Stimulated activated CD4-positive, alpha-beta T cell treated with anti-CD3 and anti-CD28 coated beads, Interleukin-1b, Interleukin-23, amount 100 ng/mL, for 24 hours (primary cell): ENCODE measurements at regions not wholly inside any gene's neighbourhood (a gene's known extent, or its start where the extent isn't known, plus 50 kb on each side); places are given as distances from the start of the nearest gene placed in this dataset.
"Not testable (repeated sequence)": the region's sequence is repeated elsewhere in the genome, so short reads cannot be mapped to it uniquely, and the experiment has no call there.

Experiments used
- DNase-seq, 4 experiments: peaks; one replicate each; pipeline ENCODE4 v3.0.0-alpha.2; 2020; ENCODE audit warnings: low read depth in 4 of 4, low spot score in 1 of 4

DNA sequence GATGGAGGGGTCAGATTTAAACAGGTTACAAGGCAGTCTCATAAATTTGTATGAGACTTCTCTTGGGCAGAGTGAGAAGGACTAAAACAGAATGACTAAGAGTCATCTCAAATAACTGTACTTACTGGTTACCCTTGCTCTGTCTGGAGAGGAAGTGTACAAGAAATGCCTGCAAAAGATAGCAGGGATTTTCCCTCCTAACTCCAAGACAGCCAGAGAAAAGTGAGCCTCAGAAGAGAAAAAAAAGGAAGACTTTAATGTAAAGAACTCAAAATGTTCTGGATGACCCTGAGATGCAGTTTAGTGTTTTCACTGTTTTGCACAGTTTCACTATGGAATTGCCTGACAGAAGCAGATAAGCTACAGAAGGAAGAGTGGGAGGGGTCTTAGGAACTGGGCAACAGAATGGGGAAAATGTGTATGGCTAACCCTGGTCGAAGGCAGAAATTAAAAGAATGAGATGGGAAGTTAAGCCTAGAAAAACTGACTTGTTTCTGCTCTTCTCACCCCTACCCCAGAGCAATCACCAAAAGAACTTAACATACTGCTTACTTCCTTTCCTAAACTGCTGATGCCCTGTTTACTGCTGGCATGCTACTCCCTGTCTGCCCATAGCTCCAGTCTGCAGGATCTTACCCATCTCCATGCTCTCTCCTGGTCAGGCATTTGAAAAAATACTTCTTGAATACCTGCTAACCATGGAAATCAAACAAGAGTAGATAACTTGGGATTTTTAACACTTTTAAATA is 98.1 kb upstream of the MARCKS start:
- DNase-seq, result no peak

DNA sequence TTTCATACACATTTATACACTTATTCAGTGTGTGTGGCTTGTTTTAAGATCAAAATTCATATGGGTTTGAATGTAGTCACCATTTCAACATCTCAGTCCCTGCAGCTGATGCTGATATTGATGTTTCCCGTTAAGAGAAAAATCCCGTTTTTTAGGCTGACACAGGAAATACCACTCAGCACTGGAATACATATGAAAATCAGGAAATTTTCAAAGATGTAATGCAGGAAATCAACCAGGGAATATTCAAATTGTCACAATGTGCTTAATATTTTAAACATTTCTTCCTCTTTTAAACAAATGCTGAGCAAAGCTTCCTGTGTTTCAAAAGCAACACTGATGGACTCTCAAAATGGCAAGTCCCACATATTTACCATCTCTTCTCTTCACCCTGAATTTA is 94.5 kb upstream of the MARCKS start:
- DNase-seq, result no peak

- DNase-seq, result no peak
Observed at GRCh38 chr6:113763311-113763766, 93.8 kb upstream of the MARCKS start.

GRCh38 chr6:113763876-113764275 is 93.3 kb upstream of the MARCKS start:
- no peak for DNase-seq

GRCh38 chr6:113765909-113766308 is 91.2 kb upstream of the MARCKS start:
- no peak for DNase-seq

DNA sequence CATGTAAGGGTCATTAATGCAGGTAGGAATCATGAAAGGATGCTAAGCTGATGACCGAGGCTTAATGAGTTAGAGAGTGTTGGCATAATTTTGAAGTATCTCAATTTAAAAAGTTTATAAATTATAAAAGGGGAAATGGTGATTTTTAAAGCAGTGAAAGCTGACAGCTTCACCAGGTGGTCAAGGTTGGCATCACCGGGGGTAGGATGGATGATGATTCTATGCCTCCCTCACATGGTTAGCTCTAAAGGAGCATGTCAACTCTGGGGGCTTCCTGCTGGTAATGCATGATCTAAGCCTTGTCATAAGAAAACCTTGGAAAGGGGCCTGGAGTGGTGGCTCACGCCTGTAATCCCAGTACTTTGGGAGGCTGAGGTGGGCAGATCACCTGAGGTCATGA is 89.2 kb upstream of the MARCKS start:
- DNase-seq, result no peak

- no peak for DNase-seq
Observed at GRCh38 chr6:113772961-113773360, 84.2 kb upstream of the MARCKS start.

DNA sequence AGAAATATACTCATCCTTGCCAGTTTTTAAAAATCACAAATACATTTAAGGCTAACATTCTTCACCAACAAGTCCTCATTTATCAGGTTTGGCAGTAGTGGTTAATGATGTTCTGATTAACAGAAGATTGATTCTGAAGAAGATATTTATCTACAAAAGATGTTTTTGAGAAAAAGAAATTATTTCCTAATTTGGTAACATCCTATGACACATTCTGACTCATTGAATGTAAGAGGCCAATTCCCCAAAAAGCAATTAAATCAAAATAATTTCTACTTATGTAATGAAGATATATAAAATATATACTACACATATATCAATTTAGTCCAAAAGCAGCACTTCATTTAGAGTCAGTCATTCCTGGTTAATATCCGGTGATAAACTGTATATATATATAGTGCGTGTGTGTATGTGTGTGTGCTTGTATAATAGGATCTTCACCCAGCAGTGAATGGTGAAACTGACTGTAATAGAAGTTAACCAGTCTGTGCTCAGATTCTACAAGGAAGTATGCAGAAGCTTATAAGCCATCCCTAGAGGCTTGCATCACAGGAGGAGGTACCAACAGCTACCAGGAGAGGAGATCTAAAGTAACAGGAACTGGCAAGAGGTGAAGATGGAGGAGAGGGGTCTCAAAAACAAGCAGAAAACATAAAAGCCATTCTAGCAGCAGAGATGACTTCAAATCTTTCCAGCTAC is 82.9 kb upstream of the MARCKS start:
- DNase-seq, result no peak

DNA sequence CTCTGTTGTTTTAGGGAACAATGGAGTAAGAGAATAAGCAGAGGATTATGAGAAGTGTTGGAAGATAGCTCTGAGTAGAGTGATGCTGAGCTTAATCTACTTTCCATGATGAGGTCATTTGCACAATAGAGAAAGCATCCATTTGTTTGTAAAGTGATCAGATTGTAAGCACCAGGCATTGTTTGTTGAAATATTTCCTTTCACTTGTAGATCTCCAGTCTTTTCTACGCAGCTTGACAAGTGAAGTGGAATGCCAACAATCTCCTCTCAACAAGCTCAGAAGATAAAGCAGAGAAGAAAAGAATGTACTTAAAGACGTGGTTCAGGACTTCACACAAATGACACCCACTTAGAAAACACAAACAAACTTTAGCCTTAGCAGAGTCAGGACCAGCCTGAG is 80.1 kb upstream of the MARCKS start:
- no peak for DNase-seq

GRCh38 chr6:113777601-113778000 is 79.5 kb upstream of the MARCKS start:
- no peak for DNase-seq

DNA sequence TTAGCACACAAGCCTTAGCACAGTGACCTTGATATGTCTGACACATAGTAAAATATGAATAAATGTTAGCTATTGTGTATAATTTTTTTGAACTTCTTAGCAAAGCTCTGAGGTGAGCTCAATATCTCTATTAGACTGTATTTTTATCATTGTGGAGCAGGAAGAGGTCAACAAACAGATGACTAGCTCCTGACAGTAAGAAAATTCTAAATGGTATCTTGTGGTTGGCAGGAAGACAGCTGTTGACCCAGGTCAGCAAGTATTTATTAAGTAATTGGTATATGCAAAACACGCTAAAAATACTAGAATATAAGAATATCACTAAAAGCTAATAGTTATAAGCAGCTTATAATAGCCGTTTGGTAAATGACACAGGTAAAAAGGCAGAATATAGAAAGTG is 77.5 kb upstream of the MARCKS start:
- DNase-seq, result no peak

GRCh38 chr6:113782636-113783035 is 74.5 kb upstream of the MARCKS start:
- no peak for DNase-seq

DNA sequence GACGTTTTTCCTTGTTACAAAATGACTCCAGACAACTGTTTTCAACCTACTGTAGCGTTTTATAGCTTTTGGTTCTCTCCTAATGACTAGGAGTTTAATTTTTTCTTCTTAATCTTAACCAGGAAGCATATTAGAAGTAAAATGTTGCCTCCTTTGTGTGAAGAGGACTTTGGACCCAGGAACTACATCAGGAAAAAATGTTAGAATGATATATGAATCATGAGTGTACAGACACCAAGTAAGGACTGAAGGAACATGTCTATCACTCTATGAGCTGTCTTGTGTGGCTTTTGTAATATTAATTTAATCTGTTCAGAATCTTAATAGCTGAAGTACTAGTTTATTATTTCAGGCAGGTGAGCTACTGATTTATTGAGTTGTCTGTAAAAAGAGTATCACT is 71.0 kb upstream of the MARCKS start:
- DNase-seq, result no peak

GRCh38 chr6:113788586-113788985 is 68.6 kb upstream of the MARCKS start:
- DNase-seq, result no peak

DNA sequence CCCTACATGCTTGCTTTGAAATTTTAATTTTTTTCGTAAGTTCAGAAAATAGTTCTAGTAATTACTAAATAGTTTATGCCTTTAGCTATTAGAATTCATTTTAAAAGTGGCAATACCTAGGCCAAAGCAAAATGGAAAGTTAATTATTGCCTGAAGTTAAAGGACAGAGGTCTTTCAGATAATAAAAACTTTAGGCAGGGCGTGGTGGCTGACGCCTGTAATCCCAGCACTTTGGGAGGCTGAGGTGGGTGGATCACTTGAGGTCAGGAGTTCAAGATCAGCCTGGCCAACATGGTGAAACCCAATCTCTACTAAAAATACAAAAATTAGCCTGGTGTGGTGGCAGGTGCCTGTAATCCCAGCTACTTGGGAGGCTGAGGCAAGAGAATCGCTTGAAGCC is 65.9 kb upstream of the MARCKS start:
- not testable (repeated sequence) for DNase-seq

DNA sequence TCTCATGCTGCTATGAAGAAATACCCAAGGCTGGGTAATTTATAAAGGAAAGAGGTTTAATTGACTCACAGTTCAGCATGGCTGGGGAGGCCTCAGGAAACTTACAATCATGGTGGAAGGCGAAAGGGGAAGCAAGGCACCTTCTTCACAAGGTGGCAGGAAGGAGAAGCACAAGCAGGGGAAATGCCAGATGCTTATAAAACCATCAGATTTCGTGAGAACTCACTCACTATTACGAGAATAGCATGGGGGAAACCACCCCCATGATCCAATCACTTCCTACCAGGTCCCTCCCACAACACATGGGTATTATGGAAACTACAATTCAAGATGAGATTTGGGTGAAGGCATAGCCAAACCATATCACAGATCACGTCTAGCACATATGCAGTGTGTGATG is 61.8 kb upstream of the MARCKS start:
- not testable (repeated sequence) for DNase-seq

GRCh38 chr6:113796038-113796437 is 61.1 kb upstream of the MARCKS start:
- DNase-seq, result no peak

DNA sequence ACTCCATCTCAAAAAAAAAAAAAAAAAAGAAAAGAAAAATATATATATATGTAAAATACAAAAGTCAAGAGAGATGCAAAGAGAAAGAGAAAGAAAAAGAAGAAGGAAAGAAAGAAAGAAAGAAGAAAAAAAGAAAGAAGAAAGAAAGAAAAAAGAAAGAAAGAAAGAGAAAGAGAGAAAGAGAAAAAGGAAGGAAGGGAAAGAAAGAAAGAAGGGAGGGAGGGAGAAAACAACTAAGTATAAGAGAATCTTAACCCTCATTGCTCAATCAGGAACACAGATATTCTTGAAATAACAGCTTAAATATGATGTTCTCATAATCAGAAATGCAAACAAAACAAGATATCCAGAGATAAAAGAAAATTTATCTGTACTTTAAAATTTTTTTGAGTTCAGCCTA is 54.4 kb upstream of the MARCKS start:
- DNase-seq, result no peak

DNA sequence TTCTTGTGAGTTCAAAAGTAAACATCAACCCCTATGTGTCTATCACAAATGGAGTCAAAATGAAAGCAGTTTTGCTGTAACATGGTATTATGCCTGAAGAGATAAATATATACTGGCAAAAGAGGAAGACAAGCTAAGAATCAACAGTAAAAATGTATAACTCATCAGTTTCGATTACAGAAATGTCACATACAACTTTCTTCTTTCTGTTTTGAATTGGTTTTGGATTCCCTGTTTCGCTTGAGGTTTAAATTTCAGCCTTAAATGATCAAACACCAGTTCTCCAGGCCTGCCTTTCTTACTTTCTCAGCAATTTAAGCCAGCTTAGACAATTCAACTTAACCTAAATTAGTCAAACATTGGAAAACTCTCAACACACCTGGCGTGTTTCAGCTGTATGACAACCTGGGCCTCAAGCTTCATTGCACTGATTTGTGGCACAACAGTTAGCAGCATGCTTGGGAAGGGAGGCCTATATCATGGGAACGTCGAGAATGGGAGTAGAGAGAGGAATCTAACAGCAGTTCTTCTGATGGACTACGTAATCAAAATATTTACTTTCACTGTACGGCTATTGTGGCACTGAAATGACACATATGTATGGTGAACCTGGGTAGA is 51.9 kb upstream of the MARCKS start:
- no peak for DNase-seq

DNA sequence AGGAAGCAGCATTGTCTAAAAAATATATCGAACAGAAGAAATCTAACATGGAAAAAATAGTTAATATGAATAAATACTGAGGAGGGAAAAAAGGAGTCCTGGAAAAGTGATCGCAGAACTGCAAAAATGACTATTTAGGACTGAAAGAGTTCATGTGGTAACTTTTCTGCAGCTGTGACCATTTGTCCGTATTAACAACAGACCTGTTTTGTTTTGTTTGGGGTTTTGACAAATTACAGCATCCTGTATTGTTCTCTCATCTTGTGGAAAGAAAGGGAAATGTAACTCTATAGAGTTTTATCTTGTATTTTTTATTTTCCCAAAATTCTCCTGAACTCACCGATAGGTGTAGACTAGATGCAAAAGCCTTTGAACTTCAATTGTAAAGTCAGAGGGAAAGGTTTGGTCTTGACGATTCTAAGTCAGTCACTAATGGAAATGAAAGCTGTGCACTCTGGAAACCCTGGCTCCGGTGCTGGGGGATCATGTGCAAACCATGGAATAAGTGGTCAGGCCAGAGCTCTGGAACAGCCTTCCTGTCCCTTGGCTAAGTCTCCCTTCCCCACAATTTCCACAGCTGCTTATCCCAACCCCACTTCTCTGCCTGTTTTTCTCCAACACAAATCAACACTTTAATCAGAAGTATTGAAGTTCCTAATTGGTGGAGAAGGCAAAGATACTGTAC is 51.2 kb upstream of the MARCKS start:
- DNase-seq, result no peak
